Astrocyte (in vitro differentiated cells and primary cell): ENCODE measurements at regions not wholly inside any gene's neighbourhood (a gene's known extent, or its start where the extent isn't known, plus 50 kb on each side); places are given as distances from the start of the nearest gene placed in this dataset.

Experiments
- EZH2 ChIP-seq: IDR thresholded peaks from 2 replicates; pipeline ENCODE4 v1.6.1; 2012; ENCODE audit warnings: mild to moderate bottlenecking, low read length, inconsistent platforms; ENCODE audit not compliant: insufficient read depth
- TF ChIP-seq, protein P1 (sequence below): IDR thresholded peaks from 2 replicates; pipeline ENCODE4 v1.5.1; 2011; ENCODE audit warnings: low read depth, mild to moderate bottlenecking, inconsistent platforms, low read length, moderate library complexity; ENCODE audit not compliant: insufficient read depth

DNA sequence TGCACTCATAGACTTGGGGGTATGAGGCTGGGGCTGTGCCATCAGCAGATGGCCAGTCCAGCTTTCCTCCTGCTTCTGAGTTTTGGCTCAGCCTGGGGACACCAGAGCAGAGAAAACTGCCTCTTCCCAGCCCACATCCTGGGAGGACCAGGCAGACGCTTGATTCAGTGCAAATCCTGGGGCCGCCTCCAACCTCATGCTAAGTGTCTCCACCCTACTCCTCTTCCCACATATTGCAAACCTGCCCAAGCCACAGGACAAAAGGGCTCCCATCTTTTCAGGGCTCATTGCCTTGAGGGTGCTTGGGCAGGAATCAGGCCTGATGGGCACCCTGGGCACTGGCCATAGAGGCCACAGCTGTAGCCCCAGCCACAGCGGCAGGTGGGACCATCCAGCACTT, 79.7 kb upstream of the SHANK2 start:
- TF ChIP-seq, protein P1, sequence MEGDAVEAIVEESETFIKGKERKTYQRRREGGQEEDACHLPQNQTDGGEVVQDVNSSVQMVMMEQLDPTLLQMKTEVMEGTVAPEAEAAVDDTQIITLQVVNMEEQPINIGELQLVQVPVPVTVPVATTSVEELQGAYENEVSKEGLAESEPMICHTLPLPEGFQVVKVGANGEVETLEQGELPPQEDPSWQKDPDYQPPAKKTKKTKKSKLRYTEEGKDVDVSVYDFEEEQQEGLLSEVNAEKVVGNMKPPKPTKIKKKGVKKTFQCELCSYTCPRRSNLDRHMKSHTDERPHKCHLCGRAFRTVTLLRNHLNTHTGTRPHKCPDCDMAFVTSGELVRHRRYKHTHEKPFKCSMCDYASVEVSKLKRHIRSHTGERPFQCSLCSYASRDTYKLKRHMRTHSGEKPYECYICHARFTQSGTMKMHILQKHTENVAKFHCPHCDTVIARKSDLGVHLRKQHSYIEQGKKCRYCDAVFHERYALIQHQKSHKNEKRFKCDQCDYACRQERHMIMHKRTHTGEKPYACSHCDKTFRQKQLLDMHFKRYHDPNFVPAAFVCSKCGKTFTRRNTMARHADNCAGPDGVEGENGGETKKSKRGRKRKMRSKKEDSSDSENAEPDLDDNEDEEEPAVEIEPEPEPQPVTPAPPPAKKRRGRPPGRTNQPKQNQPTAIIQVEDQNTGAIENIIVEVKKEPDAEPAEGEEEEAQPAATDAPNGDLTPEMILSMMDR = no peak
- TF ChIP-seq EZH2 = no peak
